K562 (cell line): ENCODE measurements at regions not wholly inside any gene's neighbourhood (a gene's known extent, or its start where the extent isn't known, plus 50 kb on each side); places are given as distances from the start of the nearest gene placed in this dataset.

ENCODE experiments used
- ATAC-seq: fragments of 200-7000 bp; cut with Tn5 transposase; 3 replicates; pipeline ENCODE4 v1.9.1; 2020; ENCODE audit warnings: moderate library complexity
- BruUV-seq: library from RNA; stranded (reverse); fragments of 400-500 nt; replicated peaks from 2 replicates; lab custom pipeline; 2021; lab: Mats Ljungman, UMichigan
- CTCF ChIA-PET: fragments of 300-600 bp; formaldehyde crosslinking; extraction: SDS; loops from one replicate; lab custom pipeline; 2021; ENCODE audit warnings: low intra/inter-chr PET ratio; lab: Yijun Ruan, JAX
- POLR2A ChIA-PET: fragments of 300-600, 350-650 bp; sonication (Branson Sonifier 250); formaldehyde crosslinking; extraction: SDS; loops from one replicate; lab custom pipeline; 2021; ENCODE audit warnings: antibody characterized with exemption, inconsistent platforms; lab: Yijun Ruan, JAX
- DNase-seq, 4 experiments: peaks; one replicate each; pipeline versions ENCODE4 v3.0.0 to v3.0.0-alpha.2; 2011 to 2018; ENCODE audit warnings: low spot score in 3 of 4, mixed read lengths in 3 of 4; ENCODE audit errors: extremely low read depth in 1 of 4
- FAIRE-seq: peaks from 2 replicates; lab custom pipeline; 2011; peaks lifted over from hg19 to GRCh38; lab: Jason Lieb, UNC
- H2AFZ ChIP-seq: 2 replicates; pipeline ENCODE4 v1.6.0; 2011; ENCODE audit warnings: low read depth, low read length, control low read depth, inconsistent platforms
- H3K27ac ChIP-seq: fragments of 200-600 bp; 3 replicates; pipeline ENCODE4 v1.8.0; 2011; ENCODE audit warnings: low read depth, mild to moderate bottlenecking, control low read depth, inconsistent platforms, low read length, moderate library complexity, mixed read lengths; ENCODE audit errors: extremely low read depth
- H3K27me3 ChIP-seq, 2 experiments: fragments of 300-600 bp in 1 of 2; 2 replicates in 1 of 2; 3 replicates in 1 of 2; pipeline versions ENCODE4 v1.6.0 to v1.8.0; 2011; ENCODE audit warnings: inconsistent platforms in 2 of 2, low read length in 2 of 2, mild to moderate bottlenecking in 1 of 2, mixed read lengths in 1 of 2, moderate library complexity in 1 of 2; ENCODE audit not compliant: control insufficient read depth in 2 of 2, insufficient read depth in 2 of 2
- H3K36me3 ChIP-seq: fragments of 300-600 bp; 3 replicates; pipeline ENCODE4 v1.8.0; 2011; ENCODE audit warnings: mild to moderate bottlenecking, low read length, inconsistent platforms; ENCODE audit not compliant: control insufficient read depth, insufficient read depth
- H3K4me1 ChIP-seq, 2 experiments: fragments of 200-600 bp in 1 of 2; replicated peaks in 1 of 2; 2 replicates in 1 of 2; 3 replicates in 1 of 2; pipeline versions ENCODE4 v1.5.1 to v1.8.0; 2011; ENCODE audit warnings: inconsistent platforms in 2 of 2, low read length in 2 of 2, mild to moderate bottlenecking in 1 of 2, mixed read lengths in 1 of 2, moderate library complexity in 1 of 2; ENCODE audit not compliant: control insufficient read depth in 2 of 2, insufficient read depth in 2 of 2
- H3K4me2 ChIP-seq: 2 replicates; pipeline ENCODE4 v1.6.1; 2011; ENCODE audit warnings: low read length, control low read depth, inconsistent platforms, mixed read lengths; ENCODE audit not compliant: insufficient read depth
- H3K4me3 ChIP-seq: fragments of 200-600 bp; sonication (generic), shearing (Covaris generic); 2 replicates; pipeline ENCODE4 v1.5.1; 2016; ENCODE audit warnings: control low read depth, inconsistent platforms
- H3K79me2 ChIP-seq: fragments of 200-600 bp; 3 replicates; pipeline ENCODE4 v1.8.0; 2011; ENCODE audit warnings: low read length, inconsistent platforms; ENCODE audit not compliant: control insufficient read depth, insufficient read depth
- H3K9ac ChIP-seq, 2 experiments: 2 replicates each; pipeline versions ENCODE4 v1.6.0 to v1.6.1; 2011; ENCODE audit warnings: low read depth in 2 of 2, low read length in 2 of 2, control low read depth in 1 of 2, inconsistent platforms in 1 of 2, mild to moderate bottlenecking in 1 of 2, mixed read lengths in 1 of 2; ENCODE audit not compliant: insufficient read depth in 1 of 2
- H3K9me1 ChIP-seq: one replicate; pipeline ENCODE4 v1.6.0; 2011; ENCODE audit warnings: inconsistent platforms, mild to moderate bottlenecking, low read length, moderate library complexity; ENCODE audit not compliant: control insufficient read depth, insufficient read depth
- H3K9me3 ChIP-seq: replicated peaks from 2 replicates; pipeline ENCODE4 v1.5.1; 2011; ENCODE audit warnings: low read depth, low read length, inconsistent platforms; ENCODE audit not compliant: control insufficient read depth, insufficient read depth
- H4K20me1 ChIP-seq: replicated peaks from 2 replicates; pipeline ENCODE4 v1.6.1; 2011; ENCODE audit warnings: low read length, inconsistent platforms, mixed read lengths; ENCODE audit not compliant: control insufficient read depth, insufficient read depth
- CBFA2T2 ChIP-seq: fragments of 450-650 bp; conservative IDR thresholded peaks from 2 replicates; pipeline ENCODE4 v1.6.1; 2017; ENCODE audit warnings: mild to moderate bottlenecking
- KDM4B ChIP-seq, 2 experiments: fragments of 450-650 bp in 1 of 2; sonication (generic) in 1 of 2; IDR thresholded peaks; 2 replicates each; pipeline ENCODE4 v1.6.1; 2016 to 2017; ENCODE audit warnings: borderline replicate concordance in 2 of 2, antibody characterized with exemption in 1 of 2, low read depth in 1 of 2, mild to moderate bottlenecking in 1 of 2
- NFIC ChIP-seq: fragments of 450-650 bp; IDR thresholded peaks from 2 replicates; pipeline ENCODE4 v1.6.1; 2017; ENCODE audit warnings: mild to moderate bottlenecking, inconsistent platforms
- NONO ChIP-seq, 2 experiments: fragments of 200-400 bp in 1 of 2; fragments of 450-650 bp in 1 of 2; formaldehyde crosslinking in 1 of 2; IDR thresholded peaks; 2 replicates each; pipeline ENCODE4 v1.6.1; 2017; ENCODE audit warnings: low read depth in 2 of 2, mild to moderate bottlenecking in 2 of 2, moderate library complexity in 2 of 2, low read length in 1 of 2
- PTTG1 ChIP-seq: fragments of 450-650 bp; IDR thresholded peaks from 2 replicates; pipeline ENCODE4 v1.6.1; 2016; ENCODE audit warnings: low read depth, mild to moderate bottlenecking, missing genetic modification characterization, missing compliant biosample characterization
- RCOR1 ChIP-seq, 2 experiments: IDR thresholded peaks; 2 replicates each; pipeline ENCODE4 v1.6.1; 2012; ENCODE audit warnings: low read depth in 2 of 2, low read length in 2 of 2, borderline replicate concordance in 1 of 2, improper control_type of control experiment in 1 of 2
- XRCC3 ChIP-seq: fragments of 450-650 bp; IDR thresholded peaks from 2 replicates; pipeline ENCODE4 v1.6.1; 2017; ENCODE audit warnings: mild to moderate bottlenecking, moderate library complexity
- ZBTB1 ChIP-seq: sonication (generic); formaldehyde crosslinking; IDR thresholded peaks from 2 replicates; pipeline ENCODE4 v1.8.1; 2023; ENCODE audit warnings: missing genetic modification reagents, low read depth, mild to moderate bottlenecking, borderline replicate concordance
- ZKSCAN3 ChIP-seq: fragments of 250-450 bp; sonication (Bioruptor Pico); IDR thresholded peaks from 2 replicates; pipeline ENCODE4 v1.4.0; 2020
- ZNF316 ChIP-seq: fragments of 450-650 bp; IDR thresholded peaks from 2 replicates; pipeline ENCODE4 v1.6.1; 2016
- ZNF324 ChIP-seq: fragments of 250-450 bp; sonication (Bioruptor Pico); IDR thresholded peaks from 2 replicates; pipeline ENCODE4 v1.4.0; 2020; ENCODE audit warnings: mild to moderate bottlenecking
- ZNF699 ChIP-seq: fragments of 250-450 bp; sonication (Bioruptor Pico); IDR thresholded peaks from 2 replicates; pipeline ENCODE4 v1.8.0; 2021; ENCODE audit warnings: mild to moderate bottlenecking, moderate library complexity; ENCODE audit not compliant: insufficient replicate concordance
- in situ Hi-C: fragments of 300-500 bp; cut with MboI; formaldehyde crosslinking; loops from 4 replicates; pipeline ENCODE4 v1.15.0; 2018; ENCODE audit warnings: inconsistent platforms, mixed read lengths
- intact Hi-C: fragments of 100-400 bp; cut with micrococcal nuclease; formaldehyde crosslinking; loops from 2 replicates; pipeline ENCODE4 v1.14.2; 2022
- TF ChIP-seq, protein P1 (sequence below): sonication (generic); formaldehyde crosslinking; IDR thresholded peaks from 2 replicates; pipeline ENCODE4 v1.8.0; 2022; ENCODE audit warnings: missing genetic modification reagents, mild to moderate bottlenecking, borderline replicate concordance
- TF ChIP-seq, protein P2 (sequence below): fragments of 250-450 bp; sonication (Bioruptor Pico); IDR thresholded peaks from 2 replicates; pipeline ENCODE4 v1.8.0; 2021; ENCODE audit warnings: moderate library complexity, mild to moderate bottlenecking, inconsistent platforms
- TF ChIP-seq, protein P3 (sequence below): fragments of 250-450 bp; sonication (Bioruptor Pico); IDR thresholded peaks from 2 replicates; pipeline ENCODE4 v1.5.0; 2020; ENCODE audit warnings: mild to moderate bottlenecking, borderline replicate concordance
- TF ChIP-seq, protein P4 (sequence below): IDR thresholded peaks from 2 replicates; pipeline ENCODE4 v1.6.1; 2016; ENCODE audit warnings: missing genetic modification characterization, missing compliant biosample characterization

DNA sequence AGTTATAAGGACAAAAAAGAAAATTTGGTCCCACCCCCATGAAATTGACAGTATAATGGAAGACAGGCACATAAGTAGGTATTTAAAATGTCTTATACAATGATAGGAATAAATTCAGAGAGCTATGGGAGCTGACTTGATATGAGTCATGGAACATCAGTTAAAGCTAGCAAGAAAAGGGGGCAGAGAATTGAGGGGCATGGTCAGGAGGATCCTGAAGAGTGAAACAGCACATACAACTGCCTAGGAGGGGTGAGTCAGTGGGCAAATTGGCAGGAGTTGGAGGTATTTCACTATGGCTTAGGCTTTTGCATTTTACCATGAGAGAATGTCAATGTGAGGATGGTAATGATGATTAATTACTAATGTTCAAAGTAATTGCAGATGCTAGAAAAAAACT lies 95.4 kb upstream of the BANK1 start:
- no peaks in the 10 kb centered on the region for H3K36me3 ChIP-seq
- TF ChIP-seq PTTG1 (tag) (no peak), NFIC (no peak), XRCC3 (no peak), ZKSCAN3 (no peak), RCOR1 (IDR thresholded peaks at IDR 0.05; ENCODE audit: borderline replicate concordance in 1 of 2, low read depth in 2 of 2, low read length in 2 of 2) (no peak), ZNF699 (CRISPR knock-in tag) (no peak), ZBTB1 (CRISPR knock-in tag) (no peak), ZNF324 (CRISPR knock-in tag) (no peak), KDM4B (IDR thresholded peaks at IDR 0.05; ENCODE audit: borderline replicate concordance in 2 of 2, low read depth in 1 of 2) (no peak), ZNF316 (no peak), NONO (IDR thresholded peaks at IDR 0.05; ENCODE audit: low read depth in 2 of 2, low read length in 1 of 2) (no peak), CBFA2T2 (no peak)
- TF ChIP-seq, protein P1, sequence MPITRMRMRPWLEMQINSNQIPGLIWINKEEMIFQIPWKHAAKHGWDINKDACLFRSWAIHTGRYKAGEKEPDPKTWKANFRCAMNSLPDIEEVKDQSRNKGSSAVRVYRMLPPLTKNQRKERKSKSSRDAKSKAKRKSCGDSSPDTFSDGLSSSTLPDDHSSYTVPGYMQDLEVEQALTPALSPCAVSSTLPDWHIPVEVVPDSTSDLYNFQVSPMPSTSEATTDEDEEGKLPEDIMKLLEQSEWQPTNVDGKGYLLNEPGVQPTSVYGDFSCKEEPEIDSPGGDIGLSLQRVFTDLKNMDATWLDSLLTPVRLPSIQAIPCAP (CRISPR knock-in tag): no peak
- TF ChIP-seq, protein P2, sequence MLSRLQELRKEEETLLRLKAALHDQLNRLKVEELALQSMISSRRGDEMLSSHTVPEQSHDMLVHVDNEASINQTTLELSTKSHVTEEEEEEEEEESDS (CRISPR knock-in tag): no peak
- TF ChIP-seq, protein P3, sequence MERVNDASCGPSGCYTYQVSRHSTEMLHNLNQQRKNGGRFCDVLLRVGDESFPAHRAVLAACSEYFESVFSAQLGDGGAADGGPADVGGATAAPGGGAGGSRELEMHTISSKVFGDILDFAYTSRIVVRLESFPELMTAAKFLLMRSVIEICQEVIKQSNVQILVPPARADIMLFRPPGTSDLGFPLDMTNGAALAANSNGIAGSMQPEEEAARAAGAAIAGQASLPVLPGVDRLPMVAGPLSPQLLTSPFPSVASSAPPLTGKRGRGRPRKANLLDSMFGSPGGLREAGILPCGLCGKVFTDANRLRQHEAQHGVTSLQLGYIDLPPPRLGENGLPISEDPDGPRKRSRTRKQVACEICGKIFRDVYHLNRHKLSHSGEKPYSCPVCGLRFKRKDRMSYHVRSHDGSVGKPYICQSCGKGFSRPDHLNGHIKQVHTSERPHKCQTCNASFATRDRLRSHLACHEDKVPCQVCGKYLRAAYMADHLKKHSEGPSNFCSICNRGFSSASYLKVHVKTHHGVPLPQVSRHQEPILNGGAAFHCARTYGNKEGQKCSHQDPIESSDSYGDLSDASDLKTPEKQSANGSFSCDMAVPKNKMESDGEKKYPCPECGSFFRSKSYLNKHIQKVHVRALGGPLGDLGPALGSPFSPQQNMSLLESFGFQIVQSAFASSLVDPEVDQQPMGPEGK (CRISPR knock-in tag): no peak
- TF ChIP-seq, protein P4, sequence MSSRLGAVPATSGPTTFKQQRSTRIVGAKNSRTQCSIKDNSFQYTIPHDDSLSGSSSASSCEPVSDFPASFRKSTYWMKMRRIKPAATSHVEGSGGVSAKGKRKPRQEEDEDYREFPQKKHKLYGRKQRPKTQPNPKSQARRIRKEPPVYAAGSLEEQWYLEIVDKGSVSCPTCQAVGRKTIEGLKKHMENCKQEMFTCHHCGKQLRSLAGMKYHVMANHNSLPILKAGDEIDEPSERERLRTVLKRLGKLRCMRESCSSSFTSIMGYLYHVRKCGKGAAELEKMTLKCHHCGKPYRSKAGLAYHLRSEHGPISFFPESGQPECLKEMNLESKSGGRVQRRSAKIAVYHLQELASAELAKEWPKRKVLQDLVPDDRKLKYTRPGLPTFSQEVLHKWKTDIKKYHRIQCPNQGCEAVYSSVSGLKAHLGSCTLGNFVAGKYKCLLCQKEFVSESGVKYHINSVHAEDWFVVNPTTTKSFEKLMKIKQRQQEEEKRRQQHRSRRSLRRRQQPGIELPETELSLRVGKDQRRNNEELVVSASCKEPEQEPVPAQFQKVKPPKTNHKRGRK (tag): no peak
- ATAC-seq: no peak
- no peaks in the 10 kb centered on the region for H3K4me1 ChIP-seq
- ChIA-PET POLR2A (no interaction called here), CTCF (no interaction called here)
- no peaks in the 10 kb centered on the region for H3K9me1 ChIP-seq
- no peak overlapping the region for H3K27ac ChIP-seq
- no peak overlapping the region for H3K4me2 ChIP-seq
- no peaks in the 10 kb centered on the region for H3K9me3 ChIP-seq
- H3K27me3 ChIP-seq: no peaks in the 10 kb centered on the region
- no peak for FAIRE-seq
- BruUV-seq: no TSS peak
- no peak overlapping the region for H3K4me3 ChIP-seq
- no peak overlapping the region for H2AFZ ChIP-seq
- no peaks in the 10 kb centered on the region for H3K79me2 ChIP-seq
- no peaks in the 10 kb centered on the region for H4K20me1 ChIP-seq
- in situ Hi-C loops (no loop called here), intact Hi-C loops (no loop called here)
- DNase-seq: no peak
- no peak overlapping the region for H3K9ac ChIP-seq
